ENCODE measurements at regions not wholly inside any gene's neighbourhood (a gene's known extent, or its start where the extent isn't known, plus 50 kb on each side); places are given as distances from the start of the nearest gene placed in this dataset.
"Not testable (repeated sequence)": the region's sequence is repeated elsewhere in the genome, so short reads cannot be mapped to it uniquely, and the experiment has no call there.

GRCh38 chr5:104843822-104844221 is 1281.2 kb upstream of the NUDT12 start:
- H3K27me3 ChIP-seq (ENCODE audit: control insufficient read depth, insufficient read depth, low read length) = no peaks in the 10 kb centered on the region
- TF ChIP-seq CTCF (IDR thresholded peaks at IDR 0.05; ENCODE audit: insufficient read depth, low read length, severe bottlenecking) = no peak
- FAIRE-seq (no peak), DNase-seq (ENCODE audit: low read depth) (no peak)
- H3K36me3 ChIP-seq (ENCODE audit: control insufficient read depth, insufficient read depth, low read length) = no peaks in the 10 kb centered on the region
- no peak overlapping the region for H3K4me3 ChIP-seq (ENCODE audit: low read depth, low read length)

- Histone ChIP-seq H3K4me3 (ENCODE audit: low read depth, low read length) (no peak overlapping the region), H3K27me3 (ENCODE audit: control insufficient read depth, insufficient read depth, low read length) (no peaks in the 10 kb centered on the region), H3K36me3 (ENCODE audit: control insufficient read depth, insufficient read depth, low read length) (no peaks in the 10 kb centered on the region)
- FAIRE-seq = no peak
- no peak for TF ChIP-seq CTCF (IDR thresholded peaks at IDR 0.05; ENCODE audit: insufficient read depth, low read length, severe bottlenecking)
- no peak for DNase-seq (ENCODE audit: low read depth)
Measured at GRCh38 chr5:104840284-104840683, 1277.7 kb upstream of the NUDT12 start.

GRCh38 chr5:104831515-104831914 is 1268.9 kb upstream of the NUDT12 start:
- not testable (repeated sequence) for FAIRE-seq; H3K4me3 ChIP-seq (ENCODE audit: low read depth, low read length); H3K36me3 ChIP-seq (ENCODE audit: control insufficient read depth, insufficient read depth, low read length); H3K27me3 ChIP-seq (ENCODE audit: control insufficient read depth, insufficient read depth, low read length); DNase-seq (ENCODE audit: low read depth)

GRCh38 chr5:104821606-104822005 is 1259.0 kb upstream of the NUDT12 start:
- DNase-seq (ENCODE audit: low read depth) (no peak), FAIRE-seq (no peak)
- H3K36me3 ChIP-seq (ENCODE audit: control insufficient read depth, insufficient read depth, low read length) = no peaks in the 10 kb centered on the region
- no peak for TF ChIP-seq CTCF (IDR thresholded peaks at IDR 0.05; ENCODE audit: insufficient read depth, low read length, severe bottlenecking)
- no peak overlapping the region for H3K4me3 ChIP-seq (ENCODE audit: low read depth, low read length)
- H3K27me3 ChIP-seq (ENCODE audit: control insufficient read depth, insufficient read depth, low read length) = no peaks in the 10 kb centered on the region

GRCh38 chr5:104817127-104817526 is 1254.5 kb upstream of the NUDT12 start:
- FAIRE-seq (no peak), DNase-seq (ENCODE audit: low read depth) (no peak)
- no peaks in the 10 kb centered on the region for H3K27me3 ChIP-seq (ENCODE audit: control insufficient read depth, insufficient read depth, low read length)
- H3K4me3 ChIP-seq (ENCODE audit: low read depth, low read length) = no peak overlapping the region
- H3K36me3 ChIP-seq (ENCODE audit: control insufficient read depth, insufficient read depth, low read length) = no peaks in the 10 kb centered on the region
- TF ChIP-seq CTCF (IDR thresholded peaks at IDR 0.05; ENCODE audit: insufficient read depth, low read length, severe bottlenecking) = no peak

GRCh38 chr5:104815212-104815611 is 1252.6 kb upstream of the NUDT12 start:
- Histone ChIP-seq H3K27me3 (ENCODE audit: control insufficient read depth, insufficient read depth, low read length) (no peaks in the 10 kb centered on the region), H3K36me3 (ENCODE audit: control insufficient read depth, insufficient read depth, low read length) (no peaks in the 10 kb centered on the region), H3K4me3 (ENCODE audit: low read depth, low read length) (no peak overlapping the region)
- no peak for FAIRE-seq
- no peak for TF ChIP-seq CTCF (IDR thresholded peaks at IDR 0.05; ENCODE audit: insufficient read depth, low read length, severe bottlenecking)
- DNase-seq (ENCODE audit: low read depth) = no peak
